Activated B cell treated with CpG ODN at 0.5 μM for 24 hours (primary cell): ENCODE measurements at regions not wholly inside any gene's neighbourhood (a gene's known extent, or its start where the extent isn't known, plus 50 kb on each side); places are given as distances from the start of the nearest gene placed in this dataset.

Experiments used
- ATAC-seq: fragments of 200-7000 bp; cut with Tn5 transposase; one replicate; pipeline ENCODE4 v1.10.0; 2021; ENCODE audit warnings: low read depth, mild to moderate bottlenecking, moderate library complexity
- CTCF ChIA-PET: fragments of 350-600 bp; sonication (Branson Sonifier 250); formaldehyde crosslinking; loops from one replicate; lab custom pipeline; 2021; ENCODE audit warnings: antibody characterized with exemption; lab: Charles Lee
- POLR2A ChIA-PET: fragments of 350-600 bp; sonication (Branson Sonifier 250); formaldehyde crosslinking; loops from one replicate; lab custom pipeline; 2021; ENCODE audit warnings: antibody characterized with exemption; lab: Charles Lee
- DNase-seq: peaks from one replicate; pipeline ENCODE4 v3.0.0; 2022
- H3K27ac Mint-ChIP-seq: one replicate; pipeline ENCODE4 v1.8.0; 2020; ENCODE audit warnings: mixed read lengths
- H3K27me3 Mint-ChIP-seq: one replicate; pipeline ENCODE4 v1.8.0; 2021; ENCODE audit warnings: mixed read lengths
- H3K36me3 Mint-ChIP-seq: one replicate; pipeline ENCODE4 v1.8.0; 2021; ENCODE audit warnings: low read depth, mixed read lengths
- H3K4me1 Mint-ChIP-seq: one replicate; pipeline ENCODE4 v1.8.0; 2021; ENCODE audit warnings: mixed read lengths
- H3K4me3 Mint-ChIP-seq: one replicate; pipeline ENCODE4 v1.8.0; 2020; ENCODE audit warnings: mild to moderate bottlenecking, mixed read lengths
- H3K9me3 Mint-ChIP-seq: one replicate; pipeline ENCODE4 v1.8.0; 2020; ENCODE audit warnings: mixed read lengths
- CTCF ChIP-seq: fragments of 200-600 bp; IDR thresholded peaks from one replicate; pipeline ENCODE4 v1.8.0; 2022; ENCODE audit warnings: antibody characterized with exemption, mild to moderate bottlenecking
- intact Hi-C: fragments of 100-400 bp; cut with micrococcal nuclease; formaldehyde crosslinking; loops from one replicate; pipeline ENCODE4 v1.15.1; 2024

GRCh38 chr9:28699632-28700031, 1126.4 kb upstream of the C9orf72 start:
- no peaks in the 10 kb centered on the region for H3K4me1 Mint-ChIP-seq
- peaks cover 15% of the 10 kb centered on the region for H3K9me3 Mint-ChIP-seq
- no peak overlapping the region for H3K27ac Mint-ChIP-seq
- no peaks in the 10 kb centered on the region for H3K27me3 Mint-ChIP-seq
- CTCF ChIA-PET = no interaction called here
- TF ChIP-seq CTCF = no peak
- ATAC-seq = no peak
- no peak for DNase-seq
- intact Hi-C loops = no loop called here
- H3K4me3 Mint-ChIP-seq = no peak overlapping the region
- H3K36me3 Mint-ChIP-seq = no peaks in the 10 kb centered on the region
- POLR2A ChIA-PET = no interaction called here

- Mint-ChIP-seq H3K27ac (no peak overlapping the region), H3K27me3 (no peaks in the 10 kb centered on the region), H3K36me3 (no peaks in the 10 kb centered on the region), H3K4me1 (no peaks in the 10 kb centered on the region), H3K9me3 (peaks cover 4% of the 10 kb centered on the region), H3K4me3 (no peak overlapping the region)
- ATAC-seq (no peak), DNase-seq (no peak)
- intact Hi-C loops = no loop called here
- ChIA-PET CTCF (no interaction called here), POLR2A (no interaction called here)
- no peak for TF ChIP-seq CTCF
Observed at GRCh38 chr9:28707616-28708015, 1134.3 kb upstream of the C9orf72 start.

DNA sequence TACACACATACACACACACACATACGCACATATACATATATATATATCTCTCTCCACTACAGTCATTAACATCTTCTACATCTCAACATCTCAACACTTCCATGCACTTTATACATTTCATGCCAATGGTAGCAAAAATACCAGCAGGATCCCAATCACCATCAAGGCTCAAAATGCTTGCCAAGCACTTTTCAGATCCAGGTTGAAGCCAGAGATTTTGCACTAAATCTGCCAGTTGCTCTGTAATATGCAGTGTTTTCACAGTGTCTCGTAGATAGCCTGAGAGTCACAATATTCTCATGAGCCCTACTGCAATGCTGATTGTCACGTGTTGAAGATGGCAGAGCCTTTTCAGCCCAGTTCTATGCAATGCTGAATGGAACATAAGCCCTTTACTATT, 1140.9 kb upstream of the C9orf72 start:
- DNase-seq (no peak), ATAC-seq (no peak)
- H3K4me1 Mint-ChIP-seq = no peaks in the 10 kb centered on the region
- H3K36me3 Mint-ChIP-seq = no peaks in the 10 kb centered on the region
- intact Hi-C loops = no loop called here
- H3K9me3 Mint-ChIP-seq = no peaks in the 10 kb centered on the region
- ChIA-PET CTCF (no interaction called here), POLR2A (no interaction called here)
- no peak overlapping the region for H3K27ac Mint-ChIP-seq
- H3K4me3 Mint-ChIP-seq = no peak overlapping the region
- TF ChIP-seq CTCF = no peak
- no peaks in the 10 kb centered on the region for H3K27me3 Mint-ChIP-seq

- no peak for TF ChIP-seq CTCF
- ChIA-PET POLR2A (no interaction called here), CTCF (no interaction called here)
- no peaks in the 10 kb centered on the region for H3K4me1 Mint-ChIP-seq
- H3K4me3 Mint-ChIP-seq = no peak overlapping the region
- ATAC-seq (no peak), DNase-seq (no peak)
- intact Hi-C loops = no loop called here
- H3K9me3 Mint-ChIP-seq = peaks cover 2% of the 10 kb centered on the region
- H3K27ac Mint-ChIP-seq = no peak overlapping the region
- no peaks in the 10 kb centered on the region for H3K36me3 Mint-ChIP-seq
- no peaks in the 10 kb centered on the region for H3K27me3 Mint-ChIP-seq
Observed at GRCh38 chr9:28718226-28718625, 1144.9 kb upstream of the C9orf72 start.

- Mint-ChIP-seq H3K27ac (no peak overlapping the region), H3K36me3 (no peaks in the 10 kb centered on the region), H3K9me3 (peaks cover 2% of the 10 kb centered on the region), H3K4me3 (no peak overlapping the region), H3K27me3 (no peaks in the 10 kb centered on the region), H3K4me1 (no peaks in the 10 kb centered on the region)
- DNase-seq (no peak), ATAC-seq (no peak)
- intact Hi-C loops = no loop called here
- ChIA-PET CTCF (no interaction called here), POLR2A (no interaction called here)
- TF ChIP-seq CTCF = no peak
Observed at GRCh38 chr9:28720746-28721145, 1147.5 kb upstream of the C9orf72 start.
